ENCODE measurements at regions not wholly inside any gene's neighbourhood (a gene's known extent, or its start where the extent isn't known, plus 50 kb on each side); places are given as distances from the start of the nearest gene placed in this dataset.
"Not testable (repeated sequence)": the region's sequence is repeated elsewhere in the genome, so short reads cannot be mapped to it uniquely, and the experiment has no call there.

DNA sequence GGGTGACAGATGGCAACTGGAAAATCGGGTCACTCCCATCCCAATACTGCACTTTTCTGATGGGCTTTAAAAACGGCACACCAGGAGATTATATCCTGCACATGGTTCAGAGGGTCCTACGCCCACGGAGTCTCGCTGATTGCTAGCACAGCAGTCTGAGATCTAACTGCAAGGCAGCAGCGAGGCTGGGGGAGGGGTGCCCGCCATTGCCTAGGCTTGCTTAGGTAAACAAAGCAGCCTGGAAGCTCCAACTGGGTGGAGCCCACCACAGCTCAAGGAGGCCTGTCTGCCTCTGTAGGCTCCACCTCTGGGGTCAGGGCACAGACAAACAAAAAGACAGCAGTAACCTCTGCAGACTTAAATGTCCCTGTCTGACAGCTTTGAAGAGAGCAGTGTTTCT lies 158.7 kb upstream of the MOCS2 start:
- DNase-seq, result not testable (repeated sequence)

DNA sequence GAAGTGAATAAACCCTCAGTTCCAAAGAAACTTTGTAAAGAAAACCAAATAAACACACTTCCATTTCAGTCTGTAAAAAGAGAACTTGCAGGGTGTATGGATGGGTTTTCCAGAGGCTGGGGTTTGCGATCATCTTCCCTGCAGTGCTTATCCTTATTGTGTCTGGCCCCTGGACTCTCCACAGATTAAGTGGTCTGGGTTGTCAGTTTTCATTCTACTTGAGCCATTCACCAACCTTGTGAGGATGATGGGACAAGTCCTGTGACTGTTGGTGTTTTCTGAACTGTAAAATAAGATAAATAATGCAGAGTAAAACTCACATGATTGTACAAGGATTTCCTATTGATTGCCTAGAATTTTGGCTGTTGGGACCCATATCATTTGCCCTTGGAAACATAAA lies 166.1 kb upstream of the MOCS2 start:
- no peak for DNase-seq

DNA sequence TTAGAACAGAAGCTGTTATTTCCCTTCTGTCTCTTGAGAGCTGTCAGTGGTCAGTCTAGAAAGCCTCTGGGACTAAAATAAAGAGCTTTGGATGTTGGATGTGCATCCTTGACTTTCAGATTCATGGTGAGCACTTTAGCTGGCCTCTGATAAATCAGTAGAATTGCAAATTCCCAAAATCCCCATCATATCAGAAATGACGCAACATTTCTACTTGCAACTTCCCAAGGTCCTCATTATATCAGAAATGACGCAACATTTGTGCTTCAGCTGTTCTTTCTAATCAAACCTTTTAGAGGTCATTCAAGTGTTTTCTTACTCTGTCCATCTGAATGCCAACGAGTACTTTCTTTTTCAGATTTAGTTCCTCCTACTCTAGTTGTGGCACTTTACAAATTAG lies 167.3 kb upstream of the MOCS2 start:
- DNase-seq, result no peak

DNA sequence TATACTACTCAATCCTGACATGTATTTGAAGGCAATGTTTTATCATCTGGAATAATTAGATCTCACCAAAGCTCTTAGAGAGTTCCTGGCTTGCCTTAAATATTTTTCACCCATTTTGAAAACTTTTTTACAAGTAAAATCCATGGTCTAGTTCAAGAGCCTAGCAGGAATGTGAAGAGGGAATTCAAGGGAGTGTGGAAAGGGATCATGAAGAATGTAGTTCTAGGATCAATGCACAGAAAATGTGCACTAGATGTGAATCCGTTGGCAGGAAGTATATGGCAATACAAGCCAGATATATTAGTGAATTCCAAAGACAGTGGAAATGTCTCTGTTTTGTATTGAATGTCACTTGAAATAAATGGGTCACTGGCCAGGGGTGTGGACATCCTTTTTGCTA lies 167.9 kb upstream of the MOCS2 start:
- no peak for DNase-seq

DNA sequence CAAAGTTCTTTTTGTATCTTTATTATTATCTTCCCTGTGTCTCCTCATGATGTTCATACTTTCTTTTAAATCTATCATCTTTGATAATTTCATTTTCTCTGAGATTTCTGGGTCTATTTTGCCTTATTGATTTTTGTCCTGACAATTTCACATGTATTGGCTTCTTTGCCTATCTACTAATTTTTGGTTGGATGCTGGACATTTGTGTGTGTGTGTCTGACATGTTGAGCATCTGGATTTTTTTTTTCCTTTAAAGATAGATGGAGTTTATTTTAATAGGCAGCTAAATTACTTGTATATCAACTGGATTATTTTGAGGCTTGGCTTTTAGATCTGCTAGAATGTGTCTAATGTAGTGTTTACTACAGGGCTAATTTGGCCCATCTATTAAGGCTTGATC lies 178.0 kb upstream of the MOCS2 start:
- DNase-seq, result no peak

DNA sequence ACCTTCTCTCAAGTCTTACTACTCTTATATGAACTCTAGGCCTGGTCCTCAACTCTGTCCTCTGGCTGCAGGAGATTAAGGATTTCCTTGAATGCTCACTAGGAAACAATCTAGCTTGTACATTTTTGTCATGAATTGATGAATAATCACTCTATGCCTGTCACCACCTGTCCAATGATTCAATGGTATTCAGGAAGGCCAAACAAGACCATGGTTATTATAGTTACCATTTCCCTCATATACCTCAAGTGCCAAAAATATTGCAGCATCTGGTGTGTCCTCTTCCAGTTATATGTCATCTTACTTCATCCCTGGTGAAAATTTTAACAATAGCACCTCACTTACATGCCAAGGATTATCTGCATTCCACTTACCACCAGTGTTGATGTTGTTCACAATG lies 179.0 kb upstream of the MOCS2 start:
- DNase-seq, result no peak

DNA sequence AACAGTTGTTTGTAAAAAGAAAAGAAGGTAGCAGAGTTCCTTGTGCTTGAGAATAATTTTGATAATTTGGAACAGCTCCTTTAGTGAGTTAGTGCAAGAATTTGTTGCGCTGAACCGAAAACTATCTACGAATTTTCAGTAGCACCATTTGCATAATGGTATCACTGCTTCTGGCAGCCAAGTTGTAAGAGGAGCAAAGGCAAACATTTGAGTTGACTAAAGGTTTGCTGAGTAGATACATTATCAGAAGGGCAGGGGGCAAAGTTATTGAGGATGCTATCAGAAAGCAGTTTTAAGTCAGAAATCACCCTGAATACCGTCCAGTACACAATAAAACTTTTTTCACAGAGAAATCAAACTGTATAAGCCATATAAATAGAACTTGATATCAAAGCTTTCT lies 181.5 kb upstream of the MOCS2 start:
- DNase-seq, result no peak

DNA sequence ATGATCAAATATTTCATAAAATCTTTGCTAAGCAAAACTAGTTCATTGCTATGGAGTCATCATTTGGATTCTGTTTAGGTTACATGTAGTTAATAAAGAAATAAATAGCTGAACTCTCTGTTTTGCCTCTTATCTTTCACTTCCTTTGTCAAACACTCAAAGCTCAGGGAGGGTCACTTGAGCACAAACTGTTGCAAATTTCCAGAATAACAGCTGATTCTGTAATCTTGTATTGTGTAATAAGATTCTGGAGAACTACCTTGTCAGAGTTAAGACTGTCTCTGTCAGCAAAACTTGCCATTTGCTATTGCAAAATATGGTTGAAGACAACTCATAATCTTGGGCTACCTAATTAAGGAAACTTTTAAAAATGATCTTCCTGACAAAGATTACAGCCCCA lies 182.0 kb upstream of the MOCS2 start:
- DNase-seq, result peak; percentile 16 to 23

DNA sequence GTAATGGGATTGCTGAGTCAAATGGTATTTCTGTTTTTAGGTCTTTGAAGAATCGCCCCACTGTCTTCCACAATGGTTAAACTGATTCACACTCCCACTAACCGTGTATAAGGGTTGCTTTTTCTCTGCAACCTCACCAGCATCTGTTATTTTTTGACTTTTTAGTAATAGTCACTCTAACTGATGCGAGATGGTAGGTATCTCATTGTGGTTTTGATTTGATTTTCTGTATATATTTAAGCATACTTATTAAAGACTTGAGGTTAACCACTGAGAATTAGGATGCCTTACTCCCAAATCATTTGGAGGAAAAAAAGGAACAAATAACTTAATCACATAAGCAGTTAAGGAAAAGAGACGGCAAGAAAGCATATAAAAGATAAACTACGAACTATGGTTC lies 181.6 kb upstream of the FST start:
- no peak for DNase-seq

DNA sequence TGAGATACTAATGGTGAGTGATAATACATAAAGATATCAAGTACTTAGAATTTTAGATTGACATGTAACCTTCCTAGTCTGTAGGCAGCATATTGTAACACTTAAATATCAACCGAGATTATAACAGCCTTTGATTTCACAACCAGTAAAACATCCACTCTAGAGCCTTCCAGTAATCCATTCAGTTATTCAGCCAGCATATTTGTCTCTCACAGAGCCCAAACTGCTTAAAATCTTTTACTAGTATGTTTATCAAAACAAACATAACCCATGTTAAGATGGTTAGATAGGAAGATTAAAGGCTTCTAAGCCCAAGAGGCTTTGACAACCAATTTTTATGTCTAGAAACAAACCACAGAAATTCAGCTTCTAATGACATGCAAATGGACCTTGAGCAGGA lies 177.9 kb upstream of the FST start:
- no peak for DNase-seq

- no peak for DNase-seq
Observed at GRCh38 chr5:53303105-53303504, 177.3 kb upstream of the FST start.

GRCh38 chr5:53305316-53305715 lies 175.1 kb upstream of the FST start:
- DNase-seq, result not testable (repeated sequence)

GRCh38 chr5:53309653-53310052 lies 170.8 kb upstream of the FST start:
- DNase-seq, result no peak

DNA sequence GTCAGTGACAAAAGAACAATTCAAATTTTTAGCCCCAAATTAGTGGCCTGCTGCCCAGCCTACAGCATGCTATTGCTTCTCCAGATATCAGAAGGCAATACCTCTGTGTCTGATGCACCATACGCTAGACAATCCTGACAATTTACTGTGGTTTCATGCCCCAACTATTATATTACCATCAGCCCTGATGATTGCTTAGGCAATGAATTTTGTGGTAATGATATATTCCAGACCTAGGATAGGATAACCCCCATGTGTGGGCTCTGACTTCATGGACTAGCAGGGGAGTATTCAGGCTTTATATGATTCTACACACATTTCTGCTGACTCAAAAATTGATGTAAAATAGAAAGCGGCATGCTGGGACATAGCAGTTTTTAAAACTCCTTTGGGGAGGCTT lies 168.7 kb upstream of the FST start:
- no peak for DNase-seq

DNA sequence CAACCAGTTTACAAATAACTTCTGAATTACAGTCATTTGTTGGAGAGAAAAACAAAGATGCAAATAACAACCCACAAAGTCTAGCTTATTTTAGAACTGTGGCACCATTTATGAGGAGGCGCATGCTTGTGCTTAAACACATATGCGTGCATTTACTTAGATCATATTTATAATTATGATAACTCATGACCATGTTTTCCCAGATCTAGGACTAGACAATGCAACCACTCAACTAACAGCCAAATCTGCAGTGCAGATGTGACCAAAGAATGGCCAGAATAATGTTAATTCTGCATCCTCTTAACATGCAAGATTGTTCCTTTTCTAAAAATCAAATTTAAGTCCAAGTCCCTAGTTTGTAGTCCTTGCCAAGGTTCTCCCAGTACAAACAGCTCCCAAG lies 167.3 kb upstream of the FST start:
- no peak for DNase-seq

DNA sequence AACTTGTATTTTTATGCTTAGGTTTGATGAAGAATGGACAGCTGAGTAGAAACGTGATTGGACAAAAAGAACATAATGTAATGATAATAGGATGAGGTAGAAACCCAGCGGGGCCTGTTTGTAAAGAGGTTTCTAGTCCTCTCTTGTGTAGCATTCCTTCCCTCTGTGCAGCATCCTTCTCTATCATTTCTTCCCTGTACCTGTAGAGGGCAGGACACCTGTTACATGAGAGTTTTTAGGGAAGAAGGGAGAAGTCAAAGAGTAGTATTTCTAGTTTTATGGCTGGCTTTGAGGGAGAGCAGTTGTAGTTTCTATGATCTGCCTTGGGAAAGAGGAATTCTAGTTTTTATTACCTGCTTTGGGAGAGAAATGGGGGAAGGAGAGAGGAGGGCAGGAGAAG lies 162.1 kb upstream of the FST start:
- no peak for DNase-seq

- no peak for DNase-seq
Observed at GRCh38 chr5:53319315-53319714, 161.1 kb upstream of the FST start.

DNA sequence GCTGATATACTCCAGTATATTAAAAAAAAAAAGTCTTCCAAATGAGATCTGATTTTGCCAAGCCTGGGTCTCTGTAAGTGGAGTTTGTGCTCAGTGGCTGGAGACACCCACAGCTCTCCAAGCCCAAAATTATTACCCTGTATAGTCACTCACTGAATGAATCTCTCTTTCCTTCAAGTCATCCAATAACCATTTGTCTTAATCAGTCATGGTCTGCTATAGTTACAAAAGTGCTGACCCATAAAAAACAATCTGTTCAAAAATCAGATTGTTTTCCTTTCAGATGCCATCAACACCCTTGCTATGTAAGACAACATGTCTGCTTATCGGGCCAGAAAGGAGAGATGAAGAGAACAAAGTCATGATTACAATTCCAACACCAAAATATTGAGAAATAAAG lies 159.4 kb upstream of the FST start:
- no peak for DNase-seq

- DNase-seq, result no peak
Observed at GRCh38 chr5:53321721-53322120, 158.7 kb upstream of the FST start.

DNA sequence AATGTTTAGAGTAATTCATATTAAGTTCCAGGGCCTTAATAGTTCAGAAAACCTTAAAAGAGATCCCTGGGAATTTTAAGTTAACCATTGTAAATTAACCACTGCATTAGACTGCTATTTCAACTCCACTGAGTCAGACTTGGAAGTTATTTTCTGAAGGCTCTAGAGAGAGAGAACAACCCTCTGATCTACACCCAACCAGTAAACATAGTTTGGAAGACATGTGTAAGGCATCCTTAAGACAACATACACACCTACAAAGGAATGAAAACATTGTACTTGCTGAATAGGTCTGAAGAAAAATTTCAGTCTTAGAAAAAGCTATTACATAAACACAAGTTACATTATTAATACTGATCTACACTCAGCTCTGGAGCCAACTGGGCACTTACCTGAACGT lies 158.2 kb upstream of the FST start:
- no peak for DNase-seq

GRCh38 chr5:53323511-53323910 lies 156.9 kb upstream of the FST start:
- DNase-seq, result no peak

DNA sequence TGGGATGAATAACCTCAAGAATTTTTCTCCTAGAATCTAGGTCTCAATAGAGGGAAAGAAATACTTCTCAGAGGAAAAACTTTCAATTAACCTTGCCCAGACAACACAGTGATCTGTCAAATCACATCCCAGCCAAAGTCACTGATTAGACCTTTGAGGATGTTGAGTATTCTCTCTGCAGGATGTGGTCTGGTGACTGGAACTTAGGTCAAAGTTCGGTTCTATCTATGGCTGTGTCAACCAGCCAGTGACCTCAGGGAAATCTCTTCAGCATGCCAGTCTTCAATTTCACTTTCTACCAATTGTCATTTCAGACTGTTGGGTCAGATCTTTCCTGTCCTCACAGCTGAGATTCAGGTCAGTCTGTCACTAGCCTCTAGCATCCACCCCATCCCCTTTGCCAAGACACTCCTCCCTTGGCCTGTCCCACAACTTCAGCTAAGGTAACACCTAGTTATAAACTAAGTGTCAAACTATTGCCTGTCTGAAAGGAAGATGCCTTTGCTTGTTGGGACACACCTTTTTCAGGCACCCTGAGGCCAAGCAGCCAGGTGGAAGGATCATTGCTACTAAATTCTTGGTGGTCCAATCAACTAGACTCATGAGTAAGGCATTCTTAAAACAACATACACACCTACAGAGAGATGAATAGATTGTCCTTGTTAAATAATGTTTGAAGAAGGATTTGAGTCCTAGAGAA lies 156.3 kb upstream of the FST start:
- DNase-seq, result no peak

GRCh38 chr5:53326424-53327153 lies 153.8 kb upstream of the FST start:
- DNase-seq, result no peak

DNA sequence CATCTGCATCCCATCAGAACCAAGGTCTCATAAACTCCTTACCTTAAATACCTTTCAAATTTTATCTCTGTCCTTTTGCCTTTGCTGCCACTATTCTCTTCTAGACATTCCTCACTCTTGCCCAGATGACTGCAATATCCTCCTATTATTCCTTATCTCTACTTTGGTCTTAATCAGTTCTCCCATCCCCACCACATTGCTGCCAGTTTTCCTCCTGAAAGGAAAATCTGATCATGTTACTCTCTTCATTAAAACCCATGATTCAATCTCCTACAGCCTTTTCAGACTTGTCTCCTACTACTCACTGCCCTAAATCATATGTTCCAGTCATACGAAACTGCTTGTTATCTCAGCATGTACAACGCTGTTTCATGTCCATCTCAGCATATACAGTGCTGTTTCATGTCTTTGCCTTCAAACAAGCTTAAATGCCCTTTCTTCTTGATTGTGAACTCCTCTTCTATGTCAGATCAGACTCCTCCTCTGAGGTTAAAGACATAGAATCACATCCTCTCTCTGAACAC lies 152.6 kb upstream of the FST start:
- no peak for DNase-seq

Data from right lung (tissue), 2 donors.